GM12892 (cell line): ENCODE measurements at regions not wholly inside any gene's neighbourhood (a gene's known extent, or its start where the extent isn't known, plus 50 kb on each side); places are given as distances from the start of the nearest gene placed in this dataset.

Source experiments
- POLR2A ChIP-seq: IDR thresholded peaks from 2 replicates; pipeline ENCODE4 v1.6.1; 2011; ENCODE audit warnings: low read depth, low read length, control low read depth
- POLR2AphosphoS5 ChIP-seq: IDR thresholded peaks from 2 replicates; pipeline ENCODE4 v1.6.1; 2011; ENCODE audit warnings: low read depth, low read length, control low read depth
- TAF1 ChIP-seq: IDR thresholded peaks from 2 replicates; pipeline ENCODE4 v1.6.1; 2011; ENCODE audit warnings: low read depth, mild to moderate bottlenecking, control low read depth, low read length, borderline replicate concordance

GRCh38 chr2:236988216-236988615 lies 97.5 kb upstream of the COPS8 start:
- no peak for TF ChIP-seq POLR2AphosphoS5
- TF ChIP-seq TAF1: no peak
- no peak for TF ChIP-seq POLR2A
